ENCODE measurements at regions not wholly inside any gene's neighbourhood (a gene's known extent, or its start where the extent isn't known, plus 50 kb on each side); places are given as distances from the start of the nearest gene placed in this dataset.

- H3K27ac ChIP-seq (ENCODE audit: poor library complexity, severe bottlenecking) = no peak overlapping the region
- H3K9me3 ChIP-seq (ENCODE audit: severe bottlenecking) = no peaks in the 10 kb centered on the region
- no peaks in the 10 kb centered on the region for H3K27me3 ChIP-seq (ENCODE audit: insufficient read depth, poor library complexity, severe bottlenecking)
- peaks cover 3% of the 10 kb centered on the region for H3K4me1 ChIP-seq (ENCODE audit: insufficient read depth, poor library complexity, severe bottlenecking)
- DNase-seq (ENCODE audit: low spot score) (no peak), ATAC-seq (ENCODE audit: low read depth) (no peak; the same call in 2 of the 3 replicates)
- no peaks in the 10 kb centered on the region for H3K36me3 ChIP-seq (ENCODE audit: low read depth)
- H3K4me3 ChIP-seq (ENCODE audit: severe bottlenecking) = no peak overlapping the region
- no peak for TF ChIP-seq CTCF (IDR thresholded peaks at IDR 0.05; ENCODE audit: poor library complexity, severe bottlenecking)
Measured at GRCh38 chr4:87732033-87732765, 67.2 kb upstream of the IBSP start.

- no peak for TF ChIP-seq CTCF (IDR thresholded peaks at IDR 0.05; ENCODE audit: poor library complexity, severe bottlenecking)
- Histone ChIP-seq H3K27me3 (ENCODE audit: insufficient read depth, poor library complexity, severe bottlenecking) (no peaks in the 10 kb centered on the region), H3K4me3 (ENCODE audit: severe bottlenecking) (no peak overlapping the region), H3K9me3 (ENCODE audit: severe bottlenecking) (no peaks in the 10 kb centered on the region), H3K36me3 (ENCODE audit: low read depth) (no peaks in the 10 kb centered on the region), H3K27ac (ENCODE audit: poor library complexity, severe bottlenecking) (no peak overlapping the region), H3K4me1 (ENCODE audit: insufficient read depth, poor library complexity, severe bottlenecking) (peaks cover 3% of the 10 kb centered on the region)
- ATAC-seq (ENCODE audit: low read depth) (no peak), DNase-seq (ENCODE audit: low spot score) (no peak)
Measured at GRCh38 chr4:87734084-87734483, 65.3 kb upstream of the IBSP start.

- no peak for TF ChIP-seq CTCF (IDR thresholded peaks at IDR 0.05; ENCODE audit: poor library complexity, severe bottlenecking)
- peak; percentile 87 for ATAC-seq (ENCODE audit: low read depth)
- Histone ChIP-seq H3K4me3 (ENCODE audit: severe bottlenecking) (no peak overlapping the region), H3K36me3 (ENCODE audit: low read depth) (no peaks in the 10 kb centered on the region), H3K9me3 (ENCODE audit: severe bottlenecking) (no peaks in the 10 kb centered on the region), H3K27me3 (ENCODE audit: insufficient read depth, poor library complexity, severe bottlenecking) (no peaks in the 10 kb centered on the region), H3K27ac (ENCODE audit: poor library complexity, severe bottlenecking) (no peak overlapping the region), H3K4me1 (ENCODE audit: insufficient read depth, poor library complexity, severe bottlenecking) (peaks cover 3% of the 10 kb centered on the region)
- DNase-seq (ENCODE audit: low spot score) = no peak
Measured at GRCh38 chr4:87734936-87735335, 64.4 kb upstream of the IBSP start.

GRCh38 chr4:87738483-87738882 is 60.9 kb upstream of the IBSP start:
- ATAC-seq (ENCODE audit: low read depth) (no peak), DNase-seq (ENCODE audit: low spot score) (no peak)
- TF ChIP-seq CTCF (IDR thresholded peaks at IDR 0.05; ENCODE audit: poor library complexity, severe bottlenecking) = no peak
- Histone ChIP-seq H3K27ac (ENCODE audit: poor library complexity, severe bottlenecking) (no peak overlapping the region), H3K4me1 (ENCODE audit: insufficient read depth, poor library complexity, severe bottlenecking) (peaks cover 3% of the 10 kb centered on the region), H3K36me3 (ENCODE audit: low read depth) (no peaks in the 10 kb centered on the region), H3K4me3 (ENCODE audit: severe bottlenecking) (no peak overlapping the region), H3K27me3 (ENCODE audit: insufficient read depth, poor library complexity, severe bottlenecking) (no peaks in the 10 kb centered on the region), H3K9me3 (ENCODE audit: severe bottlenecking) (no peaks in the 10 kb centered on the region)

- Histone ChIP-seq H3K27me3 (ENCODE audit: insufficient read depth, poor library complexity, severe bottlenecking) (no peaks in the 10 kb centered on the region), H3K36me3 (ENCODE audit: low read depth) (no peaks in the 10 kb centered on the region), H3K4me1 (ENCODE audit: insufficient read depth, poor library complexity, severe bottlenecking) (peaks cover 3% of the 10 kb centered on the region), H3K27ac (ENCODE audit: poor library complexity, severe bottlenecking) (no peak overlapping the region), H3K4me3 (ENCODE audit: severe bottlenecking) (no peak overlapping the region), H3K9me3 (ENCODE audit: severe bottlenecking) (no peaks in the 10 kb centered on the region)
- no peak for ATAC-seq (ENCODE audit: low read depth)
- no peak for TF ChIP-seq CTCF (IDR thresholded peaks at IDR 0.05; ENCODE audit: poor library complexity, severe bottlenecking)
- no peak for DNase-seq (ENCODE audit: low spot score)
Measured at GRCh38 chr4:87739494-87739893, 59.9 kb upstream of the IBSP start.
